ENCODE measurements at regions not wholly inside any gene's neighbourhood (a gene's known extent, or its start where the extent isn't known, plus 50 kb on each side); places are given as distances from the start of the nearest gene placed in this dataset.

DNA sequence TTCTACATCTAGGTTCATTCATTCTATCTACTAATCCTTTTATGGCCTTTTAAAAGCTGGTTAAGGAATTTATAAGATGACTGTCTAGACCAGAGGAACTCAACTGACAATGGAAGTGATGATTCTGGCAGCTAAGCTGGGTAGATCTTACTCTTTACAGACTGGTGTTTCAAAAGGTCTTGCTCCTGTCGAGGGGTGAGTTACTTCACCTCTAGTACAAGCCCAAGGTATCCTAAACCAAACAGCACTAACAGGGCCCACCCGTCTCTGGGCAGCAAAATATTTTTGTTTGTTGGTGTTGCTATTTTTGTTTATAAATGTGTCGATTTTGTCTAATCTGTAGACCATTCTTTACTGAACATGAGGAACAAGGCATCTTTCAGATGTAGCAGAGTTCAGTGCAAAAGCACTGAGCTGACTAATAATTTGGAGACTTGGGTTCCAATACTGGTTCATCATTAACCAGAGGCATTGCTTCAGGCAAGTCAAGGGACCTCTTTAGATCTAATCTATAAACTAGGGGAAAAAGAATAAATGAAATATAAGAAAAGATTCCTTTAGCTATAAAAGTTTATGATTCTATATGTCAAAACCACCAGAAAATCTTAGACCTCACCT is 90.3 kb upstream of the FRG1 start:
- FAIRE-seq: no peak
- intact Hi-C loops (cut with DNase I): no loop called here
- Histone ChIP-seq H3K4me1 (ENCODE audit: control insufficient read depth in 2 of 3, insufficient read depth in 2 of 3, low read depth in 1 of 3, low read length in 3 of 3) (no peaks in the 10 kb centered on the region), H3K4me3 (ENCODE audit: low read length in 3 of 3) (no peak overlapping the region), H3K27ac (ENCODE audit: low read depth in 2 of 2, low read length in 2 of 2) (no peak overlapping the region), H3K36me3 (ENCODE audit: control insufficient read depth in 2 of 3, insufficient read depth in 3 of 3, low read length in 3 of 3) (no peaks in the 10 kb centered on the region), H3K9me3 (ENCODE audit: control insufficient read depth in 2 of 3, insufficient read depth in 1 of 3, low read length in 3 of 3) (no peaks in the 10 kb centered on the region), H3K9ac (ENCODE audit: low read length in 3 of 3) (no peak overlapping the region), H3K27me3 (ENCODE audit: control insufficient read depth, insufficient read depth, low read length) (no peaks in the 10 kb centered on the region)
- no peak for DNase-seq
- TF ChIP-seq, protein P1, sequence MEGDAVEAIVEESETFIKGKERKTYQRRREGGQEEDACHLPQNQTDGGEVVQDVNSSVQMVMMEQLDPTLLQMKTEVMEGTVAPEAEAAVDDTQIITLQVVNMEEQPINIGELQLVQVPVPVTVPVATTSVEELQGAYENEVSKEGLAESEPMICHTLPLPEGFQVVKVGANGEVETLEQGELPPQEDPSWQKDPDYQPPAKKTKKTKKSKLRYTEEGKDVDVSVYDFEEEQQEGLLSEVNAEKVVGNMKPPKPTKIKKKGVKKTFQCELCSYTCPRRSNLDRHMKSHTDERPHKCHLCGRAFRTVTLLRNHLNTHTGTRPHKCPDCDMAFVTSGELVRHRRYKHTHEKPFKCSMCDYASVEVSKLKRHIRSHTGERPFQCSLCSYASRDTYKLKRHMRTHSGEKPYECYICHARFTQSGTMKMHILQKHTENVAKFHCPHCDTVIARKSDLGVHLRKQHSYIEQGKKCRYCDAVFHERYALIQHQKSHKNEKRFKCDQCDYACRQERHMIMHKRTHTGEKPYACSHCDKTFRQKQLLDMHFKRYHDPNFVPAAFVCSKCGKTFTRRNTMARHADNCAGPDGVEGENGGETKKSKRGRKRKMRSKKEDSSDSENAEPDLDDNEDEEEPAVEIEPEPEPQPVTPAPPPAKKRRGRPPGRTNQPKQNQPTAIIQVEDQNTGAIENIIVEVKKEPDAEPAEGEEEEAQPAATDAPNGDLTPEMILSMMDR (IDR thresholded peaks at IDR 0.05; ENCODE audit: borderline replicate concordance, extremely low read depth, insufficient read depth): no peak

DNA sequence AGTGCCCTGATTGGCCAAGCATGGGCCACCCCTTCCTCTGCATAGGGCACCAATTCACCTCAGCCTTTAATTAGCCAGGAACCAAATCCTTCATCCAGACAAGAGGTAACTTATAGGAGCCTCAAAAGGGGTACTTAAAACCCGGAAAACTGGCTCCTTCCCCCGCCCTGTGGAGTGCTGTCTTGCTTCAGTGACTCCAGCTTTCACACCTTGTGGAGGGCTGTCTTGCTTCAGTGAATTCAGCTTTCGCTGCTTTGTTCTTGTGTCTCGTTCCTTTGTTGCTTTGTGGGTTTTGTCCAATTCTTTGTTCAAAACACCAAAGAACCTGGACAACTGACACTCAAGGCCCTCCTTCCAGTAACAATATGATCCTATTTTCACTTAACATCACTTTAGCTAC is 82.2 kb upstream of the FRG1 start:
- TF ChIP-seq, protein P1 (IDR thresholded peaks at IDR 0.05; ENCODE audit: borderline replicate concordance, extremely low read depth, insufficient read depth): no peak
- Histone ChIP-seq H3K27me3 (ENCODE audit: control insufficient read depth, insufficient read depth, low read length) (no peaks in the 10 kb centered on the region), H3K36me3 (ENCODE audit: control insufficient read depth in 2 of 3, insufficient read depth in 3 of 3, low read length in 3 of 3) (no peaks in the 10 kb centered on the region), H3K4me3 (ENCODE audit: low read length in 3 of 3) (no peak overlapping the region), H3K4me1 (ENCODE audit: control insufficient read depth in 2 of 3, insufficient read depth in 2 of 3, low read depth in 1 of 3, low read length in 3 of 3) (no peaks in the 10 kb centered on the region), H3K9me3 (ENCODE audit: control insufficient read depth in 2 of 3, insufficient read depth in 1 of 3, low read length in 3 of 3) (no peaks in the 10 kb centered on the region), H3K27ac (ENCODE audit: low read depth in 2 of 2, low read length in 2 of 2) (no peak overlapping the region), H3K9ac (ENCODE audit: low read length in 3 of 3) (no peak overlapping the region)
- DNase-seq: peak in 4 of 5 donors; percentile 56 to 74 (median 65)
- intact Hi-C loops (cut with DNase I): no loop called here
- no peak for FAIRE-seq

DNA sequence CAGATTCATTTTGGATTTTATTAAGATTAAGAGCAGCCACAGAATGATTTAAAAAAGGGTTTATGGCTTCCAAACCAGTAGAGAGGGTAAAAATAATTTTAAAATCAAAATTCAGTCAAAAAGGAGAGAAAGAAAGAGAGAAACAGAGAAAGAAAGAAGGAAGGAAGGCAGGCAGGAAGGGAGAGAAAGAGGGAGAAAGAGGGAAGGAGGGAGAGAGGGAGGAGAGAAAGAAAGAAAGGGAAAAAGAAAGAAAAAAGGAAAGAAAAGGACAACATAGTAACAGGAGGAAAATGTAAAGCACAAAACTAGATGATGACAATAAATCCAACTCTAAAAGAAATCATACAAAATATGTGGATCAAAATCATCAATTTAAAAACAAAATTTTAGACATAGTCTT is 79.6 kb upstream of the FRG1 start:
- intact Hi-C loops (cut with DNase I): no loop called here
- H3K36me3 ChIP-seq (ENCODE audit: control insufficient read depth in 2 of 3, insufficient read depth in 3 of 3, low read length in 3 of 3): no peaks in the 10 kb centered on the region
- no peak overlapping the region for H3K4me3 ChIP-seq (ENCODE audit: low read length in 3 of 3)
- no peaks in the 10 kb centered on the region for H3K9me3 ChIP-seq (ENCODE audit: control insufficient read depth in 2 of 3, insufficient read depth in 1 of 3, low read length in 3 of 3)
- H3K27me3 ChIP-seq (ENCODE audit: control insufficient read depth, insufficient read depth, low read length): no peaks in the 10 kb centered on the region
- TF ChIP-seq, protein P1 (IDR thresholded peaks at IDR 0.05; ENCODE audit: borderline replicate concordance, extremely low read depth, insufficient read depth): no peak
- H3K4me1 ChIP-seq (ENCODE audit: control insufficient read depth in 2 of 3, insufficient read depth in 2 of 3, low read depth in 1 of 3, low read length in 3 of 3): no peaks in the 10 kb centered on the region
- no peak for DNase-seq
- no peak overlapping the region for H3K27ac ChIP-seq (ENCODE audit: low read depth in 2 of 2, low read length in 2 of 2)
- no peak overlapping the region for H3K9ac ChIP-seq (ENCODE audit: low read length in 3 of 3)
- FAIRE-seq: no peak

DNA sequence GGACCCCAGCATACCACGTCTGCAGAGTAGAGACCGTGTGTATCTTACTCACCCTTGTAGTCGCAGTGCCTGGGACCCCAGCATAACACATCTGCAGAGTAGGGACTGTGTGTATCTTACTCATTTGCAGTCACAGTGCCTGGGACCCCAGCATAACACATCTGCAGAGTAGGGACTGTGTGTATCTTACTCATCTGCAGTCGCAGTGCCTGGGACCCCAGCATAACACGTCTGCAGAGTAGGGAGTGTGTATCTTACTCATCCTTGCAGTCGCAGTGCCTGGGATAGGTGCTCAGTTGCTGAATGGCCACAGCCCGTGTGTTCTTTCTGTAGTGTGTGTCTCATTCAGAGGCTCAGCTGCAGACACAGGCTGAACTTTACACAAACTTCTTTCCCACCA is 71.4 kb upstream of the FRG1 start:
- Histone ChIP-seq H3K4me3 (ENCODE audit: low read length in 3 of 3) (no peak overlapping the region), H3K36me3 (ENCODE audit: control insufficient read depth in 2 of 3, insufficient read depth in 3 of 3, low read length in 3 of 3) (no peaks in the 10 kb centered on the region), H3K27ac (ENCODE audit: low read depth in 2 of 2, low read length in 2 of 2) (no peak overlapping the region), H3K27me3 (ENCODE audit: control insufficient read depth, insufficient read depth, low read length) (no peaks in the 10 kb centered on the region), H3K9ac (ENCODE audit: low read length in 3 of 3) (no peak overlapping the region), H3K4me1 (ENCODE audit: control insufficient read depth in 2 of 3, insufficient read depth in 2 of 3, low read depth in 1 of 3, low read length in 3 of 3) (no peaks in the 10 kb centered on the region), H3K9me3 (ENCODE audit: control insufficient read depth in 2 of 3, insufficient read depth in 1 of 3, low read length in 3 of 3) (no peaks in the 10 kb centered on the region)
- intact Hi-C loops (cut with DNase I): no loop called here
- DNase-seq (peak in 1 of 5 donors; percentile 41), FAIRE-seq (no peak)
- TF ChIP-seq, protein P1 (IDR thresholded peaks at IDR 0.05; ENCODE audit: borderline replicate concordance, extremely low read depth, insufficient read depth): no peak
